EH (cell line): ENCODE measurements at regions not wholly inside any gene's neighbourhood (a gene's known extent, or its start where the extent isn't known, plus 50 kb on each side); places are given as distances from the start of the nearest gene placed in this dataset.

Experiments used
- DNase-seq: peaks from one replicate; pipeline ENCODE4 v3.0.0-alpha.2; 2015; ENCODE audit warnings: low read depth

- DNase-seq, result no peak
Observed at GRCh38 chr13:105537113-105537512, 998.3 kb downstream of the EFNB2 start.

DNA sequence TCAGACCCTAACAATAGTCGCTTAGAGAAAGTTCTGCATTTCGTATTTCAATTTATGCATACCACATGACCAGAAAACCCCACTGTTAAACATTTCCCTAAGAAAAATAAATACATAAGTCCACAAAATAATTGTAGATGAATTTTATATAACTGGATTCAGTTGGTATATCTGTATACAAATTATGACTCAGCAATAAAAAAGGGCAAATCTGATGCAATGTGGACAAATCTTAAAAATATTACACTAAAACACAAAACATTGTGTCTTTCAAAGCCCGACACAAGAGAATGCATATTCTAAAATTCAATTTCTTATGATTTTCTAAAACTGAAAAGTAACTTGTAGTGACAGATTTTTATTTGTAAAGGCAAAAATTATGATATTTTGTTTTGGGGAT is 1005.0 kb downstream of the EFNB2 start:
- DNase-seq, result no peak

GRCh38 chr13:105527127-105527526 is 1008.3 kb downstream of the EFNB2 start:
- DNase-seq, result no peak

DNA sequence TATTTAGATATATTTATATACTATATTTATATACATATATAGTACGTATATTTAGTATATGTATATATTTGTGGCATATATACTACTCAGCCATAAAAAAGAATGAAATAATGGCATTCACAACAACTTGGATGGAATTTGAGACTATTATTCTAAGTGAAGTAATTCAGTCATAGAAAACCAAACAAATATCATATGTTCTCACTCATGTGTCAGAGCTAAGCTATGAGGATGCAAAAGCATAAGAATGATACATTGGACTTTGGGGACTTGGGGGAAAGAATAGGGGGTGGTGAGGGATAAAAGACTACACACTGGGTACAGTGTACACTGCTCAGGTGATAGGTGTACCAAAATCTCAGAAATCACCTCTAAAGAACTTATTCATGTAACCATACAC is 1015.7 kb downstream of the EFNB2 start:
- no peak for DNase-seq

DNA sequence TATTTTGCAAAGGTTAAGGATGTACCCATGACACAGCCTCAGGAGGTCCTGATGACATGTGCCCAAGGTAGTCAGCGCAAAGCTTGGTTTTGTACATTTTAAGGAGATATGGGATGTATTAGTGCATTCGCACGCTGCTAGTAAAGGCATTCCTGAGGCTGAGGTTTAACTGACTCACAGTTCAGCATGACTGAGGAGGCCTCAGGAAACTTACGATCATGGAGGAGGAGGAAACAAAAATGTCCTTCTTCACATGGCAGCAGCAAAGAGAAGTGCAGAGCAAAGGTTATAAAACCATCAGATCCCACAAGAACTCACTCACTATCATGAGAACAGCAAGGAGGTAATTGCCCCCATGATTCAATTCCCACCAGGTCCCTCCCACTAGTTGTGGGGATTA is 1017.4 kb downstream of the EFNB2 start:
- DNase-seq, result peak; percentile 62

GRCh38 chr13:105514401-105514800 is 1021.1 kb downstream of the EFNB2 start:
- DNase-seq, result no peak

DNA sequence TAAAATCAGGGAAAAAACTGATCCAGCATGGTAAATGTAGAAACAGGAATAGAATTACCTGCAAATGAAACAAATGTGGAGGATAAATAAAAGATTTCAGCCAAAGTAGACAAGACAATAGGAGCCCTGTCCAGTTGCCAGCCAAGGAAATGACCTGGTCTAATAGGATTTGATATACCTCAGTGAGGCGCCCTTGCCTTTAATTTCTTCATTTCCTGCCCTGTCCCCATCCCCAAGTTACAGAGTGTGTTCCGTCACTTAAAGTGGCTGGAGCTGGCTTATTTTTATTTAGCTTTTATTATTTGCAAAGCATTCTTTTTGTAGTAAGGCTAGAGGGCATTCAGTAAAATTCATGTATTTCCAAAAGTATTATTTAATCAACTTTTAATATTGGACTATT is 1022.0 kb downstream of the EFNB2 start:
- no peak for DNase-seq

DNA sequence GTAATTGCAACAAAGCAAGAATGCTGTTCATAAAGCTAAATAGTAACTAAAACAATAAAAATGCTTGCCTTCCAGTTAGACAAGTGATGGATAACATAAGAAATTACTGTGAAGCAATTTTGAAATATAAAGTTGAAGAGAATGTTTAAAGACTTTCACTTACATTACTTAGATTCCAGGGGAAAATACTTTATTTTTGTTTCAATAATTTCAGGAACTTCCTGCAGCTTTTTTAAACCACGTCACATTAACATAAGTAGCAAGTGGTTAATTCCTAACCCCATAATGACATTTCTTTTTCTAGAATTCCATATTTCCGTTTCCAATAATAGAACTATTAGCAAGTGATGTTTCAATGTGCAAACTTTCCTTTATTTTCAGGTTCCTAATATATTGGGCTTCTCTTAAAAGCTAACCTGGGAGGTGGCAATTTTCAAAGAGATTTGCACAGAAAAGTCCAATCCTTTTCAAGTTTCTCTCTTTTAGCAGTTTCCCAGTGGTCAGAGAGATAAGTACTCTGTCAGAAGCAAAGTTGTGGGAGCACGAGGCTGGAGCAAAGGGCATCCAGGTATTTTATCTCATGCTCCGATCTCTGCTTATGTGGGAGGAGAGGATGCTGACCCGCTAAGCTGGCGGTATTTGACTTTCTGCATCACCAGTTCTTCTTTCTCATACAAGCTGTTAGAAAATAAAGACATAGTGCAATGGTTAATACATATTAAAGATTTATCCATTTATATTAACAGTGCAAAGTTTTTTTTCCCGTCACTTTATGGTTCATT is 1025.3 kb downstream of the EFNB2 start:
- DNase-seq, result peak; percentile 3

DNA sequence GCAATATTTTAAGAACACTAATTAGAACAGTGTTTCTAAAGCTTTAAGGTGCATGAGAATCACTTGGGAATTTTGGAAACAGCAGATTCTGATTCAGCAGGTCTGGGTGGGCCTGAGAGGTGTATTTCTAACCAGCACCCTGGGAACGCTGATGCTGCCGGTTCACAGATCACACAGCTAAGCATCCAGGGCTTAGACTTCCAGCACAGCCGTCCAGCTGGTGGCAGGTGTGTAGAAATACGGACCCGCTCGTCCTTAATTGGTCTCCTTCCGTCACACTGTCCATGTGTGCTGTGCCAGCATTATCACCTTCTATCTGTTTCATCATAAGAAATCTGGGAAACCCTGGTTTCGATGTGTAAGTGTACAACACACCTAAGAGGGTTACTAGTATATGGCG is 1029.0 kb downstream of the EFNB2 start:
- DNase-seq, result no peak

DNA sequence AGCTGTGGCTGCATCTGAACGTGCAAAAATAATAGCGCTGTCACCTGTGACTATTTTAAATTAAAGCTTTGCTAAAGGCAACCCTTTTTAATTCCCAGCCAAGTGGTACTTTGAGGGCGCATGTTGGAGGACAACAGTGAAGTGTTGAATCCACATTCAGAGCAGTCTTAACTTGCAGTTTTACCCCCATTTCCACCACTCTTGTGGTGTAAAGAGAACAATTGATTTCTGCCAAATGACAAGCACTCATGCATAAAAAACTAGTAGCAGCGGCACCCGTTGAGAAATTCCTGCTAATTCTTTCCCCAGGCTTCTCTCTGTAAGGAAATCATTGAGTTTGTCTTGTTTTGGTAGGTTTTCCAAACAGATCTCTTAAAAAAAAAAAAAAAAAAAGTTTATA is 1033.3 kb downstream of the EFNB2 start:
- no peak for DNase-seq

DNA sequence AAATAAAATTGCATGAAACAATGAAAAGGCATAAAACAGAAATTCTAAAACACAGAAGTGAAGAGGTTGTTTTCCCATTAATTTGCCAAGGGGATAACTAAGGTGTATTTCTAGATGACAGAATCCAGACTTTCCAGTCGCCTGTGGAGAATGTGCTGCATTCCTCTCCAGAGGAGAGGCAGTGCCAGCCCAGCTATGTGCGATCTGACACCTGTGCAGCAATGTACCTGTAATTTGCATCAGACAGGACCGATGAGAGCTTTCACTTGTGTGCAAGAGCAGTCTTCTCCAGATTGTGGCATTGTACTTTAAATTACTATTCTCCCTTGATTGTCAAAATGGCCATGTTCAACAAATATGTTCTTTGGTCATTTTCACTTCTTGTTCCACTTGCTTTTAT is 1037.9 kb downstream of the EFNB2 start:
- DNase-seq, result no peak

DNA sequence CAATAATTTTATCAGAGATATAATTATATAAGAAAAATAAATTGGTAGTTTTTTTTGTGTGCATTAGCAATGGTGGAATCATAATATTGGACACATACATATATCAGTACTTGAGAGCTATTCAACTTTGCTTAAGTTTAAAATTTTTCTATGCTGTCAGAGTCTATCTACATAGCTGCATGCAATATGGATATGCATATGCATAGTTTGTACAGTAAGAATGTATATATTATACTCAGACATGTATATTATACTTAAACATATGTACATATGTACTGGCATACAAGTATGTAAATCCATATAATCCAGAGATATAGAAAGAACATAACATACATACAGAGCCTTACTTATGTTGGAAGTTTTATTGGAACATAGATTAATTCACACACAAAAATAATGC is 1043.2 kb downstream of the EFNB2 start:
- no peak for DNase-seq

- DNase-seq, result no peak
Observed at GRCh38 chr13:105491345-105491744, 1044.1 kb downstream of the EFNB2 start.

DNA sequence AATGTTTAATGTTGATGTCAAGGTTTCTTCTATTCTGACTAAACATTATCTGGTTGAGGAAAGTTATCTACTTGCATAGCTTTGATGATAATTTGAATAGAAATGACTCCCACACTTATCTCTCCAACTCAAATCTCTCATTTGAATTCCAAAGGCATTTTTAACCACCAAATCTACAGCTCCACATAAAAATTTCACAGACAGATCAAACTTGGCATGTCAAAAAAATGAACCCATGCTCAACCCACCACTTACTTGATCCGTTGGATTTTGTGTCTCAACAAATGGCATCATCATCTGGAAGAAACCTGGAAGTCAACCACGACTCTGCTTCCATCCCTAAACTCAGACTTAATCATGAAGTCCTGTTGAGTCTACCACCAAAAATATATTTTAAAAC is 1050.4 kb downstream of the EFNB2 start:
- no peak for DNase-seq

- DNase-seq, result no peak
Observed at GRCh38 chr13:105474983-105475610, 1060.4 kb downstream of the EFNB2 start.

DNA sequence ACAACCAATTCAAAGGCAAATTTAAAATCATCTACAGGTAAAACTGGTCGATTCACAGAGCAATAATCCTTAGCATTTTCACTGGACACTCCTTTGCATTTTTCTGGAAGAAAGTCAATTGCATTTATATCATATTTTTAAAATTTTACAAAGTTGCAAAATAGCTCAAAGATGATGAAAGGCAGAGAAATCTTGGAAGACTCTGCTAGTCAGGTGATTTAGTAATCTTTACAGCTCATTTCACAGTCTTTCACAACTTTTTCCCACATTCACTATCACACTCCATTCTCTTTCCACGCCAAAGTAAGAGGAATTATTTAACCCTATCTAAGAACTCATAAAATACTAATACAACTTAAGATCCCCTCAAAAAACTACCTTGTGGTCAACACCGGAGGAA is 1063.8 kb downstream of the EFNB2 start:
- no peak for DNase-seq

DNA sequence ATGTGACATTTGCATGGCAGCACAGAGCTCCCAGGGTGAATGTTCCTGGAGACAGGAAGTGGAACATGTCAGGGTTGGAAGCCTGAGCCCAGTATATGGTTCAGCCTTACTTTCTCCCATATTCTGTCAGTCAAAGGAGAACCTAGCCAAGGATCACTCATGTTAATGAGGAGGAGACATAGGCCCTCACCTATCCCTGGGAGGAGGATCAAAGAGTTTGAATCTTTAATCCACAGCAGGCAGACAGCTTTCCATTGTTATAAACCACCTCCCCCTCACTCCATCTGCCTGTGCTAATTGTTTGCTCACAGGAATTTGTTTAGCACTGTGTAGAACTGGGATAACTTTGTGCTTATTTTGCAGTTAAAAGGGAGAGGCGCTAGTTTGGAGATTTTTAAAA is 1069.1 kb downstream of the EFNB2 start:
- DNase-seq, result no peak

DNA sequence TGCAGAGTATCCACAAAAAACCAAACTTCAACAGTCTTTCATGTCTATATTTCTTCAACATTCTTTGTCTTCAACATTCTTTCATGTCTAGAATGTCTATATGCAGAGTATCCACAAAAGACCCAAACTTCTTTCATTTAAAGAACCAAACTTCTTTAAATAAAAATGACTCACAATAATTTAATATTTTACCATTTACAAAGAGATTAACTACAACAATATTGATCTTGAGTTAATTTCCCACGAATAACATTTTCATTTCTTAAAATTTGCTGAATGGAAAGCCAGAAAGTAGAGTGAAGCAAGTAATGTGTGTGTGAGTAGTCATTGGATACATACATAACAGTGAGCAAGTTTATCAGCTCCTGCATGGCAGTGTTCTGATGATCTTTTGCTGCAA is 1069.7 kb downstream of the EFNB2 start, which contains the start of gene DAOA:
DAOA (plus strand) TSS at position 301 of the 400 bp plus-strand sequence.
- no peak for DNase-seq

DNA sequence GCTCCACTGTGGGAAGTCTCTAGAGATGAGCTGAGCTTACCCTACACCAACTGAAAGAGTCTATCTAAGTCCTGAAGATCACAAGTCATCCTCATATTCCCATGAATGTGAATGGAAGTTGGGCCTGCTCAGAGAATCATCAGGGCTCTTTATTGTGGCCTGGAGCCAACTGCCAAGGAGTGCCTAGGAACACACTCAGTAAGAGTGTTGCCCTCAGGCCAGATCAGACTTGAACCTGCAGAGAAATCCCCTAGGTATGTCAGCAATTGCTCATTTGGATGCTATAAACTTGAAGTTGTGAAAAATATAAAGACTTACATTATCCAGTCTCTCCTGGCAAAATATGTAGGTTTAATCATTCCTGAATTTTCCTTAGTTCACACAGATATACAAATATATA is 1070.2 kb downstream of the EFNB2 start:
- DNase-seq, result no peak

GRCh38 chr13:105464249-105464648 is 1071.2 kb downstream of the EFNB2 start:
- DNase-seq, result peak; percentile 2

- no peak for DNase-seq
Observed at GRCh38 chr13:105463011-105463501, 1072.4 kb downstream of the EFNB2 start.

DNA sequence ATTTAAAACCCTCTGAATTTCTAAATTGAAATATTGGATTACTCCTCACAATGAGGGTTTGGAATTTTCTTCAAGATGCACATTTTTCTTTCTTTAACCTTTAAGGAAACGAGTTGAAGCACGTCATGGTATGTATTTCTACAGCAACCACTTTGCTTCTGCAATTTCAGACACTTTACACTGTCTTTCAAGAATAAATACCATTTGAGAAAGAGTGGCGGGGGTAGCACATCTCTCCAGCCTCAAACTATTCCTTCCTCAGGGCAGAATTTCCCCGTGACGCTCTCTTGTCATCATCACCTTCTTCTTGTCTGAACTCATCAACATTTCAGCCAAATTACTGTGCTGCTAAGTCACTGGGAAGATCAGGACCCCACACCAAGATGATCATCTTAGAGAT is 1073.4 kb downstream of the EFNB2 start:
- no peak for DNase-seq

GRCh38 chr13:105452895-105453294 is 1082.6 kb downstream of the EFNB2 start:
- DNase-seq, result no peak

DNA sequence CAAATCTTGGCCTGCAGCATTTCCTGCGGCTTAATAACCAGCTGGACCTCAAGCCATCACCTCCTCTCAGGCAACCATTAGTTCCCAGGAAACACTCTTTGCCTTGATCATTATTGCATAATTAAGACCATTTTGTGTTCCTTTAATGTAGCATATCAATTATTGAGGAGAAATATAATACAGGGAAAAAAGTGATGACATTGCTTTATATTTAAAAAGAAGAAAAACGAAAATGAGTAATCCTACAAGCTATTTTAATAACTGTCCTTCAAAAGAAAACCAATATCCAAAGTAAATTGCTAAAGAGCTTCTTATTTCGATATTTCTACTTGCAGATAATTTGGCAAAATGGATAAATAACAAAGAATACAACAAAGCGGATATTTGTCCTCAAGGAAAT is 1084.7 kb downstream of the EFNB2 start:
- DNase-seq, result no peak
